Vagina (tissue), 2 donors: ENCODE measurements at regions not wholly inside any gene's neighbourhood (a gene's known extent, or its start where the extent isn't known, plus 50 kb on each side); places are given as distances from the start of the nearest gene placed in this dataset.

Experiments
- CTCF ChIP-seq, 3 experiments: fragments of 450-650 bp in 2 of 3; fragments of 200-600 bp in 1 of 3; sonication (generic) in 1 of 3; IDR thresholded peaks; one replicate each; pipeline ENCODE4 v1.5.1; 2017 to 2019; ENCODE audit warnings: antibody characterized with exemption in 3 of 3, mild to moderate bottlenecking in 2 of 3, moderate library complexity in 2 of 3
- POLR2A ChIP-seq, 2 donors: fragments of 450-650 bp; IDR thresholded peaks; one replicate each; pipeline ENCODE4 v1.6.1; 2017; ENCODE audit warnings: antibody characterized with exemption in 2 of 2, mild to moderate bottlenecking in 2 of 2, moderate library complexity in 2 of 2

- TF ChIP-seq CTCF (IDR thresholded peaks at IDR 0.05) (no peak), POLR2A (IDR thresholded peaks at IDR 0.05) (no peak)
Measured at GRCh38 chr4:160493206-160493605, 1390.3 kb downstream of the RAPGEF2 start.
